NCI-H524 treated with DMSO at 0.1 percent for 48 hours (cell line): ENCODE measurements at regions not wholly inside any gene's neighbourhood (a gene's known extent, or its start where the extent isn't known, plus 50 kb on each side); places are given as distances from the start of the nearest gene placed in this dataset.
"Not testable (repeated sequence)": the region's sequence is repeated elsewhere in the genome, so short reads cannot be mapped to it uniquely, and the experiment has no call there.

Experiments
- DNase-seq: peaks from one replicate; lab custom pipeline; 2025; lab: John Stamatoyannopoulos, UW

DNA sequence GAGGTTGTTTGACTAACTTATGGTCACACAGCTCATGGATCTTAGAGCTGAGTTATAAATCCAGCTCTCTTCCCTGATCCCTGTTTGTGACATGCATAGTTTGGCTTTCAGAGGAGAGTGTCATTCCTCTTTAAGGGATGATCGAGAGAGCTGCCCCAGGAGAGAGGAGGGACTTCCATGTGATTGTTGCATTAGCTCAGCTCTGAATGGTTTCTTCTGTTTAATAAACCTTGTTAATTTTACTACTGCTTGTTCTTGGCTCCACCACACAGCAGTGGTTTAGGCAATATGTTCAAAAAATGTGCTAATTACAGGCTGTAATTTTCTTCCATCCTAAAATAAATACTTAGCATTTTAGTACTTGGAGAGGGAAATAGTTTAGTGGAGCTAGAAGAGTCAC is 152.5 kb downstream of the C12orf75 start:
- no peak for DNase-seq

DNA sequence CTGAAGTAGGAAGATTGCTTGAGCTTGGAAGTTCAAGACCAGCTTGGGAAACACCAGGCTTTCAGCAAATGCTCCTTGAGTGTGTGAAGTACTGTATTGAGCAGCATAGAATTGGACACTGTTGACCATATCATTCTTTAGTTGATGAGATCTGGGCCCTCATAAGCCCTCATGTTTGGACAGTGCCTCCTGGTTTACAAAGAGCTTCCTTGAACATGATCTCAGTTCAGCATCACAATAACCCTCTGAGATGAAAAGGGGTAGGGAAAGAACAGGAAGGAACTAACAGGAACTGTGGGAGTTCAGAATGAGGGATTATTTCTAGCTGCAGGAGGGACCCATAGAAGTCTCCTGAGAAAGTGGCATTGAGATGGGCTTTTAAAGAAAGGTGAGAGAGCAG is 153.2 kb downstream of the C12orf75 start:
- no peak for DNase-seq

DNA sequence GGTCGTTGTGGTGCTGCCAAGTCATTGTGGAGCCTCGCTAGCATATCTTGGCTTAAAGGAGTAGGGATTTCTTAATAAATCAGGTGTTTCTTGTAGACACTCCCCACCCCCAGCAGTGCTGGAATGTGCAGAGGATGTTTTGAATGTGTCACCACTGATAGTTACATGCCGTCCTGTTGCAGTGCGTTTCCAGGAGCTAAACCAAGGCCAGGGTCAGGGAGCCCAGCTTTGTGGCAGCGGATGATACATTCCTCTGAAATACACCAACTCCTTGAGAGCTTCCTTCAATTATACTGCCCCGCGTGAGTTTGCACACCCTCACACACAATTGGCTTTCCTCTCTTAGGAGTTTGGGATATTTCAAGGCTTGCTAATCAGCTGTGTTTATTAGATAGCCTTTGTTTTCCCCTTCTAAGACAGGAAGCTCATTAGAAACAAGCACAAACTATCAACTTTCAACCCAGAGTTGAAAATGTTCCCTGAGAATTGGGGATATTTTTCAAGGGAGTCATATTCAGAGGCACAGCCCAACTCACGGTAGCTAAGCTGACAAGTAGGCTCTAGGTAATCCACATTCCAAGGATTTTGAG is 154.9 kb downstream of the C12orf75 start:
- DNase-seq: no peak

DNA sequence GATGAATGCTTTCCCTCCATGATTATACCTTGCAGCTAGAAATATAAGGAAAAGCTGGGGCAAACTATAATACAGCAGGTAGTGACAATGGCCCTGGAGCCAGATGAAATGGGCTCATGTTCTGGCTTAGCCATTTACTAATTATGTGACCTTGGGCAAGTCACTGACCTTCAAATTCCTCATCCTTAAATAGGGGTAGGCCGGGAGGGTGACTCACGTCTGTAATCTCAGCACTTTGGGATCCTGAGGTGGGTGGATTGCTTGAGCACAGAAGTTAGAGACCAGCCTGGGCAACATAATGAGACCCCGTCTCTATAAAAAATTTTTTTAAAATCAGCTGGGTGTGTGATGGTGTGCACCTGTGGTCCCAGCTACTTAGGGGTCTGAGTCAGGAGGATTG is 155.4 kb downstream of the C12orf75 start:
- no peak for DNase-seq

DNA sequence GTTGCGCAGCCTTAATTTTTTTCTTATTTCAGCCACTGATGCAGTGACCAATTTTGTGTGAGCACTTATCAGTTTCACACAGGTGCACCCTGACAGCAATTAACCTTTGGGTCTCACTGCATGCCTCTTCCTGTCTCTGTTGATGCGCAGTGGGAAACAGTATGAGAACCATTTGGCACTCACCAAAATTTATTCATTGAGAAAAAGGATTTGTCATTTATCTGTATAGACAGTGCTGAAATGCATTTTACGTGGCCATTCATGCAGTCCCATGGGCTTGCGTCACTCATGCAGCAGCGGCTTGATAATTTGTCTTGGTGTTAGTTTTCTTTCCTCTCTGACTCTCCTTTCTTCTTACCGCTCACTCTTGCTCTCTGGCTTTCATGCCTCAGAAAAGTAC is 157.5 kb downstream of the C12orf75 start:
- no peak for DNase-seq

DNA sequence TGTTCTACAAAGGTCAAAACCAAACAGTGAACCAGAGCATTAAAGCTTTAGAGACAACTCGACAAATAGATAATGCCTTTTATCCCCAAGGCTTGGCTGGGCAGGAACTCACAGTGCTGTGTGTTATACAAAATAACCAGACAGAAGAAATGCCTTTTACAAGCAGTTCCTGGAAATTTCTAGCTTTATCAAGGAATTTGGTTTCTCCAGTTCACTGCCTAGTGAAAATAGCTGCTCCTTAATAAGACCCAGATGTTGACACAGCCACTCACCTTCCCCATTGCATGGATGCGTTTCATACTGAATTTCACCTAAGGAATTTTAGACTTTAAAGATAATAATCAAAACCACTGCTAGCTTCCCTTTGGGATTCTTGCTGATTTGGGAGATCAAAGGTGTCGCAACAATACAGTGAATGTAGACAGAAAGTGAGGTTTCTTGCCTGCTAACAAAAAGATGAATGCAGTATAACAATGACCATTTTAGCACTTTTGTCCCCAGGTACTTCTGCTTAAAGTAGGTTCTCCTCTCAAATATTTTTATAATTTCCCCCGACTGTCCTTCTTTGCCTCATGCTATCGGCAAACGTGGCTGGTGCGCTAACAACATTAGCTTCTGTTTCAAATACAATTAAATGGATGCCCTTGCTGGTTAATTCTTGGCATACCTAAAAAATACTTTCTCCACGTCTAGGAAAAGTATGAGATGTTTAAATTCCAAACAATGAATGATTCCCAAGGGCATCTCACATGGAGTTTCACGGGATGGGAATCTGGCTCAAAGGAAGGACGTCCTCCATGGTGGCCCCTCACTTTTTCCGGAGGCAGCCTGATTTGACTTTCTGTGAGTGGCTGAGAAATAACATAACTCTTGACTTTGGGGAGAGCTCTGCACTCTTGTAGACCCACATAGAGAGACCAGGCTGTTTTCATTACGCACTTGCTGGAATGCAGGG is 162.4 kb downstream of the C12orf75 start:
- DNase-seq: no peak

DNA sequence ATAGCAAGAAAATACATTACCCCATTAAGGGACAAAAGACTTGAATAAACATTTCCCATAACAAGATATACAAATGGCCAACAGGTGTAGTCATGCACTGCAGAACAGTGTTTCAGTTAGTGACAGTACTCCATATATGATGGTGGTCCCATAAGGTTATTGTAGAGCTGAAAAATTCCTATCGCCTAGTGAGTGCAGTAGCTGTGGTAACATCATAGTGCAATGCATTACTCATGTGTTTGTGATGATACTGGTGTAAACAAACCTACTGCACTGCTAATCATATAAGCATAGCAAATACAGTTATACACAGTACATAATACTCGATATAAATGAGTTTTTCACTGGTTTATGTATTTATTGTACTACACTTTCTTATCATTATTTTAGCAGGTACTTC is 168.7 kb downstream of the C12orf75 start:
- DNase-seq: no peak

DNA sequence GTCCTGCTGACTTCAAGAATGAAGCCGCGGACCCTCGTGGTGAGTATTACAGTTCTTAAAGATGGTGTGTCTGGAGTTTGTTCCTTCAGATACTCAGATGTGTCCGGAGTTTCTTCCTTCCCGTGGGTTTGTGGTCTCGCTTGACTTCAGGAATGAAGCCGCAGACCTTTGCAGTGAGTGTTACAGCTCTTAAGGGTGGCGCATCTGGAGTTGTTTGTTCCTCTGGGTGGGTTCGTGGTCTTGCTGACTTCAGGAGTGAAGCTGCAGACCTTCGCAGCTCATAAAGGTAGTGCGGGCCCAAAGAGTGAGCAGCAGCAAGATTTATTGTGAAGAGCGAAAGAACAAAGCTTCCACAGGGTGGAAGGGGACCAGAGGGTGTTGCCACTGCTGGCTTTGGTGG is 170.2 kb downstream of the C12orf75 start:
- not testable (repeated sequence) for DNase-seq

DNA sequence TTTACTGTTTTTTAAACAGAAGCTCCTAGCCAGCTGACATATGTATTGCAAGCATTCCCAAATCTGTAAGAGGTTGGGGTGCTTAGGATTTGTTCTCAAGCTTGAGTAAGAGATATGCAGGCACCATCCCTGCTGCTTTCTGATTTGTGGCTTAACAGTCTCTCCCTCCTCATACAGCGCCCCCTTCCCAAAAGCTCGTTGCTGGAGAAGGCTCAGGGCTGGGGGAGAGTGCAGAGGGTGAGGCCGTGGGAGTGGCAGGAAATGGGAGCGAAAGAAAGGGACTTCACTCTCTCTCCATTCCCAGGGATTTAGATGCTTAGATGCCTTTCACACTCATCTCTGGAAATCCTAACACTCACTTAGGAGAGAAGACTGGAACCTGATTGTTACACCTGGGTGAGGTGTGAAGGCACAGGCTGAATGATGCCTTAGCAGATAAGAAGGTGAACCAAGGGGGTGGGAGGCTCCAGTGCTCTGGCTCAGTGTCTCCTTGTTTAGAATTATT is 172.0 kb downstream of the C12orf75 start:
- no peak for DNase-seq

DNA sequence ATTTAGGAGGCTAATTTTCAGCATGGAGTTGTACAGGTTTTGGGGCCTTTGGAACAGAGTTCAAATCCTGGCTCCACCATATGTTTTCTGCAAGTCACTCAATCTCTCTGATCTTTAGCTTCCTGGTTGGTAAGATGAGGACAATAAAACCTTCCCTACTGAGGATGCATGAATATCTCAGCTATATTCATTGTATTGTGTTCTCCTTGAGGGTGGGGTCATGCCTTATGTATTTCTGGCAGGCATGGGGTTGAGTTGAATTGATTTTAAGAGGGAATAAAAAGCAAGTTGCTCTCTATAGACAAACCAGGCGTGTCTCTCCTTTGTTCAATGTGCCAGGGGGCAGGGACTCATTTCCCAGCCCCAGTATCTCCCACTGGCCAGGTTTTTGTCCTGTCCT is 173.1 kb downstream of the C12orf75 start:
- DNase-seq: no peak

DNA sequence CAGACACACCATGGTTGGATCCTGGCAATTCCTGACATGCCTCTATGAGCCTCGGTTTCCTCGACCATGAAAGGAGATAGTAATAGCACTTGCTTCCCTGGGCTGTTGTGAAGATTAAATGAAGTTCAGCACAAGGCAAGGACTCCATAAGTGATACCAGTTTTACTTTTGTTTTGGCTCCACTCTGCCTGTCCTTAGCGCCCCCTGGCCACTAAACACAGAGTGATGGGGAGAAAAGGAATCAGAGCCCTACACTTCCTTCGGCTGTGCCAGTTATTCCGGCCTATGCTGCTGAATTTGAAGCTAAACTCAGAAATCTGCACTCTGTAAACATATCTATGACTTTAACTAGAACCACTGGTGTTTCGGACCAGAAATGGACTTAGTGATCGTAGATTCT is 173.8 kb downstream of the C12orf75 start:
- DNase-seq: no peak

DNA sequence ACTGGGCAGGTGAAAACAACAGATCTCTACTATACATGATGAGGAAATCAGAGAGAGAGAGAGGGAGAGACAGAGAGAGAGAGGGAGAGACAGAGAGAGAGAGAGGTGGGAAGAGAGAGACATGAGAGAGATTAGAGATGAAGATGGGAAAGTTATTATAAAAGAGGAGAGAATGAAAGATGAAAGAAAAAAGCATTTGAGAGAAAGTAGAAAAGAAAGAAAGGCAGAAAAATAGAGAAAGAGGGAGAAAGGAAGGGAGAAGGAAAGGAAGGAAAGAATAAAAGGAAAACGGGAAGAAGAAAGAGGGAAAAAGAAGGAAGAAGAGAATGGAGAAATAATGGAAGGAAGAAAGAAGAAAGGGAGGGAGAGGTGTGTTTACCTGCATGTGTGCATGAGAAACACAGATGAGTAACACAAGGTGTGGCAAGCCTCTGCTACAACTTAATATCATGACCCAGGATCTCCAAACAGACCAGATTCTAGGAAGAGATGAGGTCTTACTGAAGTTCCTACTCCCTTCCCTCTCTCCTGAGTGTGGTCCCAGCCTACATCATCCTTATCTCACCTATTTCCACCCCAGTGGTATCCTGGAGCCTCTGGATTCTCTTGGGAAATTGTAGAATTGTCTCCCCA is 176.3 kb downstream of the C12orf75 start:
- no peak for DNase-seq

DNA sequence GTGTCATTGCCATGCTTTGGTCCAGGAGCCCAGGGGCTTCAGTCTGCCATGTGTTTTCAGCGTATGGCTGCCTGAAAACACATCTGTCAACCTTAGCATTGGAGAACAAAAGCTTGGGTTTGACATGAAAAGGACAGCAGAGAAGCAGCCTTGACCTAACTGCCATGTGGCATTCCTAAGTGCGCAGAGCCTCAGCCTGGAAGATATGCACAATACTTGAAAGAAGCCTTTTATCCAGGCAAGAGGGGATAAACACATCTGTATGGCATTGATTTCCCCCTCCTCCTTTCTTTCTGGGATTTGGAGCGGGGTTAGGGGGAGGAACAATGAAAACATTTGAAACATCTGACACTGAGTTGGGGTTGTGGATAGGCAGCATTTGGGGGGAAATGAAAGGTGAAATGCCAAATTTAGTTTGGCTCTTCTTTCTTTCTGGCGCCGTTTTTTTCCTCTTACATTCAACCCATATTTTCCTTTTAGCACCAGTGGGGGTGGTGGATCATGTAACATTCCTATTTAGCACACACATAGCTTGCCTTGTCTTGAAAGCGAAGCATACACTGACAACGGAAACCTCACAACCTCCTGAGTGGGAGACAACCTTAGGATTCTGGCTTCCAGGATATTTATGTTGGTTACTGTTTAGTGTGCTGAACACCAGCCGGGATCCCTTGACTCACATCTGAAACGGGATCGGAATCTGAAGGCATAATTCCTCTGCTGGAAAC is 177.0 kb downstream of the C12orf75 start:
- DNase-seq: no peak

DNA sequence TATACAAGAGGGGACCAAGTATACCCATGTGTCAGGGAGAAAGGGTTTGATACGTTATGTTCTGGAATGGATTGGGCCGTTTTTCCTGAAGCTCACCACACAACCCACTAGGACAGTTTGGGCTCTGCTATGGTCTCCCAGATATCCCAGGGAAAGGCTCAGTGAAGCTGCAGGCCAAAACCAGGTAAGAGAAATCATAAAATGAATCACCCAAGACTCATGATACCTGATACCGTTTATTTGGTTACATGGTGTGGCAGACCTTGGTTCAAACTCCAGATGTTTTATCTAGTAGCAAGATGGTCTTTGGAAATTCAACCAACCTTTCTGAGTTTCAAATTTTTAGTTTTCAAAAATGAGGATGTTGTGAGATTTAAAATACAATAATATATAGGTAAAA is 177.6 kb downstream of the C12orf75 start:
- no peak for DNase-seq

DNA sequence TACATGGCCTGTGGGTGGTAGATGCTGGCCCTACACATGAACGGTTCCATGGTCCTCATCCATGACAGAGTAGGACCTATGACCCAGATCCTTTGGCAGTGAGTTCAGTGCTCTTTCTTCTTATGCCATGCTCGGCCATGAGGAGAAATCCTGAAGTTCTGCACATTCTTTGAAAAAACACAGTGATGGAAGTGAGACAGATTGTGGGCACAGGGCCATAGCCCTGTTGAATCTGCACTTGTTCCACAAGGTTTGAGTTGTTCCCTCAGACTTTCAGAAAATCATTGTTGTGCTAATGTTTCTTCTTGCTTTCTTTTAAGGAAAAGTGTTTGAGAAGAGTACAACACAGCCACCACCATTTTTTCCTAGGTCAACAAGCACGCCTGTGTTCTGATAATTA is 180.0 kb downstream of the C12orf75 start:
- DNase-seq: no peak

DNA sequence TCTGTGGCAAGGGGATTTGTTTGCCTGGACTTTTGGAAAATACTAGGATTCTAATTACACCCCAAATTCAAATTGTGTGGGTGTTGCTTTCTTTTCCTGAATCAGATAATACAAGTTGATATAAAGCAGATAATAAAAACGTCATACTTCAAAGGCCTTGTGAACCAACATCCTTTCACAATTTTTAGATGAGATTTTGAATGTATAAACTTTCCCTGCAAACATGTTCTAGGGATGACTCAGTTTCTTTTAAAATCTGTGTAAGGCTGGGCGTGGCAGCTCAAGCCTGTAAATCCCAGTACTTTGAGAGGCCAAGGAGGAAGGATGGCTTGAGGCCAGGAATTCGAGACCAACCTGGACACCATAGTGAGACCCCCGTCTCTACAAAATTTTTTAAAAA is 182.4 kb downstream of the C12orf75 start:
- not testable (repeated sequence) for DNase-seq

DNA sequence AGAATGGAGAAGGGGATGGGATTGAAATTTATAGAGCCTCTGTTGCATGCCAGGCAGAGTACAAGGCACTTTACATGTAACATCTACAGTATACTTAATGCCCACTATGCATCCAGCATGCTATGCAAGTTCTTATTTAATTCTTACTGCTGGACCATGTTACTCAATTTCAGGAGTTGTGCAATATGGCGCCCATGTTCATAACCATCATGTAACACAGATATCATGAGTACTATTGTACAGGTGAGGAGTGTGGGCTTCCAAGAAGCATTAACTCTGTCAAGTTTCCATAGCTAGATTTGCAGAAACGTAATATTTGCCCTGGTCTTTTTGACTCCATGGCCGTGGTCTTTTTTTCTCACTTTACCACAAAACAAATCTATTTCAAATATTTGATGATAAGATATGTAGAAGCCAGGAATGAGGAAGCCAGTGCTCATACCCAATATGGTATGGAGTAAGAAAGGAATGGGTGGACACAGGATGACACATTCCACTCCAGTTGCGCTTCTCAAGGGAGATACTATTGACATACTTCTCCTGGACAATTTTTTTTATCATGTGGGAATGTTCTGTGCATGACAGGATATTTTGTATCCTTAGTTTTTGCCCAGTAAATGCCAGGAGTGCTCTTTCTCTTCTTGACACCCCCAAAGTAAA is 191.8 kb downstream of the C12orf75 start:
- DNase-seq: no peak

DNA sequence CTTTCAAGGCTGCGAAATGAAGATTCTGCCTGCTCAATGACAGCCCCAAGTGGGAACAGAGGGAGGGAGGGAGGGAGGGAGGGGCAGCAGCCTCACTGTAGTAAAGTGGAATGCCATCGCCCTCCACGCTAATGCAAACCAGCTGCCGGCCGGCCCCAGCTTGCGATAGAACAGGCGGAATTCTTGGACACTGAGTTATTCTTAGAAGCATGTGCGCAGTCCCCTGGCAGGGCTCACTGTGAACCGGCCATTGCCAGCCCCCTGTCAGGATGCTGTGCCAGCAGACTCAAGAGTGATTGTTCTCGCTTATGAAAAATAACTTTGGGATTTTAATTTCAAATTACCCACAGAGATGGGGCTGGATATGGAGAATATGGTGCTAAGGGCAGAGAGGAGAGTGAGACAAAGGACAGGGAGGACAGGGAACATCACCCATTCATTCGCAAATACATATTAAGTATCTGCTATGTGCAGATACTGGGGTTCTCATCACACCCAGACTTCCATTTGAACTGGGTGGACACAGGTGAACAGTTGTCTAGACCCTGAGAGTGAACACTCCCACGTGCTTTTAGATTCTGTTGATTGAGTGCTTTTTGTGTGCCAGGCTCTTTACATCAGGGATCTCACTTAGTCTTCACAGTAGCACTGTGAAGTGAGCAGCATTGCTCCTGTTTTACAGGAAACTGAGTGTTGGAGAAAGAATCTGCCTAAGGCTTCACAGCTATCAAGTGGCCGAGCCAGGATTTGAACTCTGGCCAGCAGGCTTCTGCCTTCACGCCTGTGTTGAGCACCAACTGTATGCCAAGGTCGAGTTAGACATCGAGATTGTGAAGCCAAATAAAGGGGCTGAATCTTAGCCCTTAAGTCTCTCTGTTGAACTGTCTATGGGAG is 192.9 kb downstream of the C12orf75 start:
- DNase-seq: no peak

DNA sequence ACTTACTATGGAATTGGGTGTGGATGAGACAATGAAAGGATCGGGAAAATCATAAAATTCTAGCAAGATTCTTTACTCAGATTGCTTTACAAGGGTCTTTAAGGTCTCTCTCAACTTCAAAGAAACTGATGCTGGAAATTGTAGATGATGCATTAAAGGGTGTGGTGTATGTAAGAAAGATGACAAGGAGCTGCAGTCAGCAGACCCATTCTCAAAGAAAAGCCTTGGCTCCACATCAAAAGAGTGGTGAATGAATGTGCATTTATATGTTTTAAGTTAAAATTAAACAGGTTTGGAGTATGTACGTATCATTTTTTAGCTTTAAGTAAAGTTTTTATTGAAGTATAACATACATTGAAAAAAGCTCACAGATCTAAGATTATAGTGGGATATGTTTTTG is 194.5 kb downstream of the C12orf75 start:
- no peak for DNase-seq

DNA sequence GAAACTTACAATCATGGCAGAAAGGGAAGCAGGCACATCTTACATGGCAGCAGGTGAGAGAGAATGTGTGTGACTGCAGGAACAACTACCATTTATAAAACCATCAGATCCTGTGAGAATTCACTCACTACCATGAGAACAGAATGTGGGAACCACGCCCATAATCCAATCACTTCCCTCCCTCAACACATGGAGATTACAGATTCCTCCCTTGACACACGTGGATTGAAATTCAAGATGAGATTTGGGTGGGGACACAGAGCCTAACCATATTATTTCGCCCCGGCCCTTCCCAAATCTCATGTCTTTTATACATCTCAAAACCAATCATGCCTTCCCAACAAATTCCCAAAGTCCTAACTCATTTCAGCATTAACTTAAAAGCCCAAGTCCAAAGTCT is 203.6 kb downstream of the C12orf75 start:
- no peak for DNase-seq

DNA sequence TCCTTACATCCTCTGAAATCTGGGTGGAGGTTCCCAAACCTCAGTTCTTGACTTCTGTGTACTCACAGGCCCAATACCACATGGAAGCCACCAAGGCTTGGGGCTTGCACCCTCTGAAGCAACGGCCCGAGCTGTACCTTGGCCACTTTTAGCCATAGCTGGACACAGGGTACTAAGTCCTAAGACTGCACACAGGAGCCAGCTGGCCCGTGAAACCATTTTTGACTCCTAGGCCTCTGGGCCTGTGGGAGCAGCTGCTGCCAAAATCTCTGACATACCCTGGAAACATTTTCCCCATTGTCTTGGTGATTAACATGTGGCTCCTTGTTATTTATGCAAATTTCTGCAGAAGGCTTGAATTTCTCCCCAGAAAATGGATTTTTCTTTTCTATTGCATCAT is 204.5 kb downstream of the C12orf75 start:
- not testable (repeated sequence) for DNase-seq
